Neural progenitor cell (in vitro differentiated cells): ENCODE measurements at regions not wholly inside any gene's neighbourhood (a gene's known extent, or its start where the extent isn't known, plus 50 kb on each side); places are given as distances from the start of the nearest gene placed in this dataset.
A peak's percentile ranks its signal among the peaks of the same experiment; 100 is the strongest.

ENCODE experiments used
- DNase-seq: peaks from one replicate; pipeline ENCODE4 v3.0.0-alpha.2; 2016; ENCODE audit warnings: low spot score
- H2AFZ ChIP-seq: fragments of 200-600 bp; sonication (generic); replicated peaks from 2 replicates; pipeline ENCODE4 v1.6.1; 2016; ENCODE audit warnings: antibody characterized with exemption
- H3F3A ChIP-seq: fragments of 200-600 bp; sonication (generic); 2 replicates; pipeline ENCODE4 v1.6.1; 2016; ENCODE audit warnings: antibody characterized with exemption, low read depth
- H3K27ac ChIP-seq: fragments of 200-600 bp; sonication (generic); 2 replicates; pipeline ENCODE4 v1.5.1; 2016; ENCODE audit warnings: mild to moderate bottlenecking
- H3K27me3 ChIP-seq: fragments of 200-600 bp; sonication (generic); 2 replicates; pipeline ENCODE4 v1.6.1; 2016; ENCODE audit warnings: mild to moderate bottlenecking, moderate library complexity
- H3K36me3 ChIP-seq: fragments of 200-600 bp; sonication (generic); 2 replicates; pipeline ENCODE4 v1.5.1; 2016
- H3K4me1 ChIP-seq: fragments of 200-600 bp; sonication (generic); 2 replicates; pipeline ENCODE4 v1.6.1; 2016; ENCODE audit warnings: mixed run types
- H3K4me2 ChIP-seq: fragments of 200-600 bp; sonication (generic); 2 replicates; pipeline ENCODE4 v1.6.1; 2016
- H3K4me3 ChIP-seq: fragments of 200-600 bp; sonication (generic); 2 replicates; pipeline ENCODE4 v1.5.1; 2016
- H3K79me2 ChIP-seq: fragments of 200-600 bp; sonication (generic); 2 replicates; pipeline ENCODE4 v1.6.1; 2016; ENCODE audit warnings: low read depth
- H3K9ac ChIP-seq: fragments of 200-600 bp; sonication (generic); 2 replicates; pipeline ENCODE4 v1.6.1; 2016
- H3K9me3 ChIP-seq: fragments of 200-600 bp; sonication (generic); 2 replicates; pipeline ENCODE4 v1.5.1; 2016; ENCODE audit warnings: low read depth
- H4K20me1 ChIP-seq: fragments of 200-600 bp; sonication (generic); 2 replicates; pipeline ENCODE4 v1.6.1; 2016; ENCODE audit warnings: low read depth
- H3K27ac Mint-ChIP-seq: 3 replicates; pipeline ENCODE4 v1.8.0; 2021; ENCODE audit warnings: mixed read lengths
- H3K27me3 Mint-ChIP-seq: 2 replicates; pipeline ENCODE4 v1.8.0; 2022; ENCODE audit warnings: low read depth, mild to moderate bottlenecking, inconsistent platforms, moderate library complexity, mixed read lengths; ENCODE audit not compliant: insufficient read depth
- H3K36me3 Mint-ChIP-seq: 3 replicates; pipeline ENCODE4 v1.8.0; 2021; ENCODE audit warnings: mixed read lengths
- H3K4me1 Mint-ChIP-seq: 3 replicates; pipeline ENCODE4 v1.8.0; 2021; ENCODE audit warnings: mixed read lengths
- H3K4me3 Mint-ChIP-seq: 3 replicates; pipeline ENCODE4 v1.8.0; 2021; ENCODE audit warnings: mild to moderate bottlenecking, moderate library complexity, mixed read lengths
- H3K9me3 Mint-ChIP-seq: 3 replicates; pipeline ENCODE4 v1.8.0; 2020; ENCODE audit warnings: mixed read lengths
- CTCF ChIP-seq: fragments of 200-600 bp; sonication (generic); IDR thresholded peaks from 2 replicates; pipeline ENCODE4 v1.5.1; 2017; ENCODE audit warnings: antibody characterized with exemption, mild to moderate bottlenecking
- EZH2 ChIP-seq: fragments of 200-600 bp; sonication (generic); IDR thresholded peaks from 2 replicates; pipeline ENCODE4 v1.6.1; 2017; ENCODE audit warnings: antibody characterized with exemption, mild to moderate bottlenecking, moderate library complexity
- EZH2phosphoT487 ChIP-seq: fragments of 200-600 bp; sonication (generic); IDR thresholded peaks from 2 replicates; pipeline ENCODE4 v1.6.1; 2017; ENCODE audit warnings: antibody characterized with exemption

GRCh38 chr3:36142746-36143145 lies 237.6 kb upstream of the STAC start:
- no peak overlapping the region for H3K4me3 ChIP-seq
- no peak overlapping the region for H3K27ac Mint-ChIP-seq
- H3K36me3 Mint-ChIP-seq = no peaks in the 10 kb centered on the region
- no peaks in the 10 kb centered on the region for H3K9me3 Mint-ChIP-seq
- H3K79me2 ChIP-seq = no peaks in the 10 kb centered on the region
- H3K4me2 ChIP-seq = no peak overlapping the region
- no peak overlapping the region for H3K27ac ChIP-seq
- H3K27me3 ChIP-seq = no peaks in the 10 kb centered on the region
- no peak overlapping the region for H2AFZ ChIP-seq
- no peaks in the 10 kb centered on the region for H3K4me1 Mint-ChIP-seq
- H3F3A ChIP-seq = no peaks in the 10 kb centered on the region
- H3K27me3 Mint-ChIP-seq = no peaks in the 10 kb centered on the region
- H3K9me3 ChIP-seq = no peaks in the 10 kb centered on the region
- no peaks in the 10 kb centered on the region for H3K36me3 ChIP-seq
- no peak for DNase-seq
- no peaks in the 10 kb centered on the region for H4K20me1 ChIP-seq
- no peak overlapping the region for H3K4me3 Mint-ChIP-seq
- H3K4me1 ChIP-seq = no peaks in the 10 kb centered on the region
- no peak for TF ChIP-seq EZH2phosphoT487
- TF ChIP-seq EZH2 = no peak
- no peak for TF ChIP-seq CTCF
- H3K9ac ChIP-seq = no peak overlapping the region

- H3K27me3 ChIP-seq = no peaks in the 10 kb centered on the region
- H3K9ac ChIP-seq = no peak overlapping the region
- no peak overlapping the region for H3K4me2 ChIP-seq
- Mint-ChIP-seq H3K4me1 (no peaks in the 10 kb centered on the region), H3K27ac (no peak overlapping the region), H3K9me3 (no peaks in the 10 kb centered on the region), H3K36me3 (no peaks in the 10 kb centered on the region), H3K27me3 (no peaks in the 10 kb centered on the region), H3K4me3 (no peak overlapping the region)
- no peaks in the 10 kb centered on the region for H3K4me1 ChIP-seq
- H3K79me2 ChIP-seq = no peaks in the 10 kb centered on the region
- H3K27ac ChIP-seq = no peak overlapping the region
- H3F3A ChIP-seq = no peaks in the 10 kb centered on the region
- TF ChIP-seq EZH2phosphoT487 (no peak), CTCF (no peak), EZH2 (no peak)
- DNase-seq = no peak
- H3K9me3 ChIP-seq = no peaks in the 10 kb centered on the region
- H4K20me1 ChIP-seq = no peaks in the 10 kb centered on the region
- no peak overlapping the region for H3K4me3 ChIP-seq
- H2AFZ ChIP-seq = peak overlapping the region; percentile 0
- no peaks in the 10 kb centered on the region for H3K36me3 ChIP-seq
Measured at GRCh38 chr3:36146404-36146803, 233.9 kb upstream of the STAC start.

DNA sequence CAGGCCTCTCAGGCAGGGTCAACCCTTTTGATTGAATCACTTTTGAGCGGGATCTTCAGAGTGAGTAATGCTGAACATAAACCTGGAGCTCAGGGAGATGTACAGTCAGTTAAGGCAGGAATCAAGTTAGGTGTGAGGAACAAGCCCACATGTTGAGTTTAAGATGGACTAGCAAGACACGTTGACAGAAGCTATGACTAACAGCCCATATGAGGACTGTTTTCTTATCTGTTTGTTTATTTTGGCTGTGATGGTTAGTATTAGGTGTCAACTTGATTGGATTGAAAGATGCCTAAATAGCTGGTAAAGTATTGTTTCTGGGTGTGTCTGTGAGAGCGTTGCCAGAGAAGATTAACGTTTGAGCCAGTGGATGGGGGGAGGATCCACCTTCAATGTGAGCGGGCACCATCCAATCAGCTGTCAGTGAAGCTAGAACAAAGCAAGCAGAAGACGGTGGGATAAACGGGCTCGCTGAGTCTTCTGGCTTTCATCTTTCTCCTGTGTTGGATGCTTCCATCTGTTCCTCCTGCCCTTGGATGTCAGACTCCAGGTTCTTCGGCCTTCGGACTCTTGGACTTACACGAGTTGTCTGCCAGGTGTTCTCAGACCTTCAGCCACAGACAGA lies 232.3 kb upstream of the STAC start:
- no peak for DNase-seq
- Histone ChIP-seq H2AFZ (no peak overlapping the region), H3K9ac (no peak overlapping the region), H3K4me3 (no peak overlapping the region), H3K9me3 (no peaks in the 10 kb centered on the region), H3K79me2 (no peaks in the 10 kb centered on the region), H3K36me3 (no peaks in the 10 kb centered on the region), H3K27me3 (no peaks in the 10 kb centered on the region), H3K4me1 (no peaks in the 10 kb centered on the region), H4K20me1 (no peaks in the 10 kb centered on the region), H3F3A (no peaks in the 10 kb centered on the region), H3K27ac (no peak overlapping the region), H3K4me2 (no peak overlapping the region)
- Mint-ChIP-seq H3K4me1 (no peaks in the 10 kb centered on the region), H3K9me3 (no peaks in the 10 kb centered on the region), H3K4me3 (no peak overlapping the region), H3K27me3 (no peaks in the 10 kb centered on the region), H3K27ac (no peak overlapping the region), H3K36me3 (no peaks in the 10 kb centered on the region)
- TF ChIP-seq CTCF = no peak
- no peak for TF ChIP-seq EZH2phosphoT487
- TF ChIP-seq EZH2 = no peak
